HG02981 (cell line): ENCODE measurements at regions not wholly inside any gene's neighbourhood (a gene's known extent, or its start where the extent isn't known, plus 50 kb on each side); places are given as distances from the start of the nearest gene placed in this dataset.

ENCODE experiments used
- ATAC-seq: cut with Tn5 transposase; IDR thresholded peaks from one replicate; pipeline ENCODE4 v1.9.1; 2021; ENCODE audit warnings: mild to moderate bottlenecking, moderate library complexity; ENCODE audit not compliant: unreplicated experiment

DNA sequence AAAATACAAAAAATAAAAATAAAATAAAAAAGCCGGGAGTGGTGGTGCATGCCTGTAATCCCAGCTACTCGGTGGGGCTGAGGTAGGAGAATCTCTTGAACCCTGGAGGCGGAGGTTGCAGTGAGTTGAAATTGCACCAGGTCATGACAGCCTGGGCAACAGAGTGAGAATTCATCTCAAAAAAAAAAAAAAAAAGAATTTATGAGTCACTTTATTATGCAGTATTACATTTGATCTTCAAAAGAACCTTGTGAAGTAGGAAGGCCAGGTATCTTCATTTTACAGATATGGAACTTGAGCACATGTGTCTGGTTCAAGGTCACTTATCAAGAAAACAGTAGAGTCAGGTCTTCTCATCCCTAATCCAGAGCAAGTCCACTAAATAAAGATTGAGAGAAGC, 459.4 kb upstream of the HNRNPA3 start:
- ATAC-seq: no peak

DNA sequence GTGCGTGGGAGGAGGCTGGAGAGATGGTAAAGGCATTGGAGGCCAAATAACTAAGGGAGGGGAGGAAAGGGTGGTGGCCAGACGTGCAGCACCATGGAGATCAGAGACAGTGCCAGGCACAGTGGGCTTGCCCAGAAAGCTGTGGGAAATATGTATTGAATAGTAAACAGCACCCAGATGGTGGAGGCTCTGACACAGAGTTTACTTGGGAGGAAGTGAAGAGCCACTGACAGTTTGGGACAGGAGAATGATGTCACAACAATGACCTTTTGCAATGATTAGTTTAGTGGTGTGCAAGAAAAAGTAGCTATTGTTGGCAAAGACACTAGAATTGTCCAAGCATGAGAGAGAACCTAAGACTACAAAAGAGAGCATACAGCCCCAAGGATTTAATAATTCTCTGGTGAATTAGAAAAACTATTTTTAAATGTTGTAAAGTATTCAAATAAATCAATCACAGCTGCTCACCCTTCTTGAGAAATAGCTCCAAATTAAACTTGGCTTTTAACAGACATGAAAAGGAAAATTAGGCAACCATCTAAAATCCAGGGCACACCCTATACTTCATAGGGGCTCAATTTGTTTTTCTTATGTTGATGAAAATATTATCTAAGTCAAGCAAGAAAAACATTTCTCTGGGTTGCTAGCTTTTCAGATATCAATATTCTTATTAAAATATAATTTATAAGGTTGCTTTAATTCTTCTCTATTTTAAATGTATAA, 458.7 kb upstream of the HNRNPA3 start:
- ATAC-seq: no peak

DNA sequence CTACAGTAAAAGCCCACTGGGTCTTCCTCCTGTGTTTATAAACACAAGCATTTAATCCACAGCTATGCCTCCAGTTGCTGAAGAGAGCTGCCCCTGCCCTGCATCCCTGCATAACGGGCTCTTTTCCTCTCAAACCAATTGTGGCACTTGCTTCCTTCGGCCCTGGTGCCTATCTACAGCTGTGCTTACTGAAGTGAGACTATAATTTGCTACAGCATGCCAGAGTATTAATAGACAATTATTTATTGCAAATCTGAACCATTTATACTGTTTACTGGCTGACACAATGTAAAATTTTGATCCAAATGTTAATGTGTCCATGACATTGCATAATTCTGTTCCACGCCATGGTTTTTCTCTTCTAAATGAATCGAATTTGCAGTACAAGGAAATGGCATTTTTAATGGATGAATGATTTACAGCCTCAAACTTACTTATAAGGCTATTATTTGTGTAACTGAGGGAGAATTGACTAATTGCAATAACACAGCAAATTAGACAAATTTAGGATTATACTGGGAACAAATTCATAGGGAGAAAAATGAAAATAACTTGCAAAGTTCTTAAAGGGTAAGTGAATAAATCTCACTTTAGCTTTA, 457.0 kb upstream of the HNRNPA3 start:
- ATAC-seq: no peak

DNA sequence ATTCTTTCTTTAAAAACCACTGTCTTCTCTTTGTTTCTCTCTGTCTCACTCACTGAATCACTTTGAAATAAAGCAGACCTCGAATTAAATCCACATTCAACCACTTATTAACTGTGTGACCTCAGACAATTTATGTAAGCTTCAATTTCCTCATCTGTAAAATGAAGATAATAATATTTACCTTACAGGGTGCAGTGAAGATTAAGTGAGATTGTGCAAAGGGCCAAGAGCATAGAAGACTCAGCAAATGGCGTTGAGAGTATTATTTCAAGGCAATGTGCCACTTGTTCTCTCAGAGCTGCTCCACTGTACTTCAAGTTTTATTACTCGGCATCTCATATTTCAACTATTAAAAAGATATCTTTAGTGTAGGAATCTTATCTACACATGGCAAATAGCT, 454.2 kb upstream of the HNRNPA3 start:
- no peak for ATAC-seq

DNA sequence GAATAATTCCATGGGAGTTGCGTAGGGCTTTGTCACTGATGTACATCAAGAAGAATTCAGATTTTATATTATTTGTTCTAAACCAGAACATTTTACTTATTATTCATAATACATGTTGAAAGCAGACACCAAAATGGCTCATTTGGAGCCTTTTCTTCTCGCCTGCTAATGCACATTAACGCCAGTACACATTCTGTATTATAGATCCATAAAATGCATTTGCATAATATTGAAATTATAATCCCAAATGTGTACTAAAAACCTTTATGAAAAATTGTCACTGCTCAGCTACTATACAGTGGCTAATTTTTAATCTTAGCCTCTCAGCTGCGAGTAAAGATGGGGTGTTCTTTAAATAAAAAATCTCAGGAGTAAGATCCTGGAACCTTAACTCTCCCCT, 452.2 kb upstream of the HNRNPA3 start:
- ATAC-seq: no peak

DNA sequence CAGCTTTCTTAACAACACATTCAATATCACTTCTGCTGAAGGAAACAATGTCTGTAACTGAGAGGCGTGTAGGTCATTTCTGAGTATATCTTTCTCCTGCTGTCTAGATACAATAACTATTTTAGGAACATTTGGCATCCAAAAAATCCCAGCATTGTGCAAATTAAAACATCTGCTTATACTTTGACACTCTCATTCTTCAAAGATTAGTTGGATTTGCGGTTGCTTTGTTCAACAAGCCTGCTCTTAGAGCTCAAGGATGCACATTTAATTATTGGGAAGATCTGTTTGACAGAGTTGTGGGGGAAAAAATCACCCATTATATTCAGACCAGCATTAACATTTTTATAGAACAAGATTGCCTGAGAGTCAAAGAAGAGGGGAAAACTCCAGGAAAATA, 449.5 kb upstream of the HNRNPA3 start:
- no peak for ATAC-seq

DNA sequence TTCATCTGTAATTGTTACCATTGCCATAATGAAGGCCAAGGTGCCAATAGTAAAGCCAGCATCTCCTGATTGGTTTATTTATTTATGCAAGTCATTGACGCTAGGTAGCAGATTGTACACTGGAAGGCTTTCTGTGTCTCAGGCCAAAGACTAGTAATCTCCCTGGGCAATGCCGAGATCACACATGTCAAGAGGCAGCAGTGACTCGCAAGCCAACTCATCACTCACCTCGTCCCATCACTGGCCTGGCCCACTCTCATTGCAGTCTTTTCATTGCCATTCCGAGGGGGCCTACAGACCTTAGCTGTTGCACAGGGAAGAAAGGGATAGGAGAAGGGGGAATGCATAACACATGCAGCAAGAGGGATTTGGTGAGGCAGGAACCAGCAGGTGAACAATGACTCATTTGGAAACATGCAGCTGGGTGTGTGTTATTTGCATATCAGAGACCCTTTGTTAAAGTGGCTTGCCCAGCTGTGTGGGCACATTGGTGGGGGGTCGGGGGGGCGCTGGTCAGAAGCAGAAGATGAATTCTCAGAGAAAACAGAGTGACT, 448.7 kb upstream of the HNRNPA3 start:
- ATAC-seq: no peak

DNA sequence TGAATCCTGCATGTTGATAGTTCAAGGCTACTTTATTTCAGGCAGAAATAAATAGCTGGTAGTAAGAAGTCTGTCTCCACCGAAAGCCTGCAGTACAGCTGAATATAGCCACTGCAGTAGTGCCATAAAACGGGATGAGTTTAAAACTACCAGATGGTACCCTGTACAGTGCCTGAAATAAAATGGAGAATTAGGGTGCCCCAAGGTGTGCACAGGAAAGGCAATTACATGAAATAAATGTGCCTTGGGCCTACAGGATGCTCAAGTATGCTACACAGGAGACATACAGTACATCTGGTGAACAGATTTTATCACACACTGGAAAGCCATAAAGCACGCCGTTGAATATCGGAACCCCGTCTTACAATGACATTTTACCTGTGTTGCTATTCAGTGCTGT, 447.7 kb upstream of the HNRNPA3 start:
- no peak for ATAC-seq

DNA sequence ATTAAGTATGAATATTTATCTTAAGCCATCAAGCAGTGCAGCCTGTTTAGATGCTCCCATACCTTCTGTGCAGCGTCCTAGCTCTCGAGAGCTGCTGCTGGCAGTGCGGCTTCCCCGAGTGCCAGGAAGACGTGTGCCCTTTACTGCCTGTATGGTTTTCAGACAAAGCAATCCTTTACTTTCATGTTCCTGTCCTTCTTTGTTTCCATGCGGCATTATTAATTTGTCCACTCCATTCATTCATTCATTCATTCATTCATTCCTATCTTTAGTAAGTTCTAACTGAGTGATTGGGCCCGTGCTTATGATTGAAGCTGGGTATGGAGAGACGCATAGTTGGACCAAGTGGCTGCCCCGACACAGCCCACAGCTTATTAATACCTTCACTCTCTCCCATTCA, 446.6 kb upstream of the HNRNPA3 start:
- no peak for ATAC-seq

DNA sequence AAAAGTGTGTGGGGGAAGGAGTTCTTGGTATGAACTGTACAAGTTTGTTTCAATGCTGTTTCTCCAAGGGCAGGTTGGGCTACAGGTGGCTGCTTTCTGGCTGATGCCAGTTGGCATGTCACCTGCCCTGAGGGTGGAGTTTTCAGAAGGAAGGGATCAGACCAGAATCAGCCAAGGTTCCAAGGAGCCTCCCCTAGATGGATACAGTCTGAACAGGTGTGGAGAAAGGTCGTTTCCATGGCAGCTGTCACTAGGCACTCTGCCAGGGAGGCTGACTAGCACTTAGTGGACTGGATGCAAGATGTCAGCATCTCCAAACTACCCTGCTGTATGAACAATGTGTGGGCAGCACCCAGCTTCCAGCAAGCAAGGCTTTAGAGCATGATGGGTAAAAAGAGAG, 444.4 kb upstream of the HNRNPA3 start:
- no peak for ATAC-seq

DNA sequence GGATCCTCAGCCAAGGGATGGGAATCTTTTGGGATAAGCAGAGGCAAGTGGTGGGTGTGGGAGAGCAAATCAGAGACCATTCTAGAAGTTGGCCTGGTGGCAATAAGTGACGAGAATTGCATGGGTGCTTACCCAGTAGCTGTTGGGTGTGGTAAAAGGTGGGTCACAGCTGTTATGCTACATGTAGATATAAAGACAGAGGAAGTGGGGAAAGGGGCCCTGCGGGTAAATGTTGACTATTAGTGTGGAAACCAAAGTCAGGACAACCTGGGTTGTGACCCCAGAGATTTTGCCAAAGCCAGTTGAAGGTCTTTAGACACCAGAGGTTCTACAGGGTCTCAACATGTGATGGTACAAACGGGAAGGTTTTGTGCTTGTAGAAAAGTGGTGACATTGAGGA, 443.6 kb upstream of the HNRNPA3 start:
- no peak for ATAC-seq

DNA sequence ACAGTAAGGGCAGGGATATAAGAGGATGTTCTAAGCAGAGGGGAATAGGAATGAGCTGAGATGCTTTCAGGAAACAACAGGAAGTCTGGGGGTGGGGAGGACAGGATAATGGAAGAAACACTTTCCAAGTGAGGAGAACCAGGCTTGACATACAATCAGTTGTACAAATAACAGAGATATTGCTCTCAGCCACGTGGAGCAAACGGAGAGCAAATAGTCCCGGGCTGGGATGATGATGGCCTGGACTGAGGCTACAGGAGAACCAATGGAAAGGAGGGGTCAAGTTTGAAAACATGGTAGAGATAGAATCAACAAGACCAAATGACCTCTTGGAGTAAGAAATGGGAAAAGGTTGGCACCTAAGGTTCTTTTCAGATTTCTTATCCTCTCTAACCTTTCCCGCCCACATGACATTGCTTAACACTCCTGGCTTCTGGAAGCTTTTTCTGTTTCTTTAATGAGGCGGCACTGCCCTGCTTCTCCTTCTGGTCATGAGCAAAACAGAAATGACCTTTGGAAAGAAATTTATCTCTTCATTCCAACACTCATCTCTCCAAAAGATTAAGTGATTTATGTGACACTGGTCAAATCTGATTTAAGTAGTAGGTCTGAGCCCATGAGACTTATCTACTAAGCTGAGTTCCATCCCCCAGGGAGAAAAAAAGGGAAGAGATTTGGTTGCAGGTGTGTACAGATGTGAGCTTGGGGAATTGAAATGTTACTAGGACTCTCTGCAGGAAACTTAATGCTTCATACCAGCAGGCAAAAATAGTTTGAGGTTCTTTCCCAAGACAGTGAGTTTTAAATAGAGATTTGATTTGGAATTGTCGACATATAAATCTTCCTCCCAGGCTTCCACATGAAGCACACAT, 442.9 kb upstream of the HNRNPA3 start:
- no peak for ATAC-seq

DNA sequence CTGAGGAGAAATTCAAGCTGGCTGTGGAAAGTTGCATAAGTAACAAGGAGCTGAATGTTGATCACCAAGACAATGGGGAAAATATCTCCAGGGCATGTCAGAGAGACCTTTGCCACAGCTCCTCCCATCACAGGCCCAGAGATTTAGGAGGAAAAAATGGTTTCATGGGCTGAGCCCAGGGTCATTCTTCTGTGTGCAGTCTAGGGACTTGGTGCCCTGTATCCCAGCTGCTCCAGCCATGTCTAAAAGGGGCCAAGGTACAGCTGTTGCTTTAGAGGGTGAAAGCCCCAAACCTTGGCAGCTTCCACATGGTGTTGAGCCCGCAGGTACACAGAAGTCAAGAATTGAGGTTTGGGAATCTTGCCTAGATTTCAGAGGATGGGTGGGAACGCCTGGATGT, 439.8 kb upstream of the HNRNPA3 start:
- ATAC-seq: no peak

DNA sequence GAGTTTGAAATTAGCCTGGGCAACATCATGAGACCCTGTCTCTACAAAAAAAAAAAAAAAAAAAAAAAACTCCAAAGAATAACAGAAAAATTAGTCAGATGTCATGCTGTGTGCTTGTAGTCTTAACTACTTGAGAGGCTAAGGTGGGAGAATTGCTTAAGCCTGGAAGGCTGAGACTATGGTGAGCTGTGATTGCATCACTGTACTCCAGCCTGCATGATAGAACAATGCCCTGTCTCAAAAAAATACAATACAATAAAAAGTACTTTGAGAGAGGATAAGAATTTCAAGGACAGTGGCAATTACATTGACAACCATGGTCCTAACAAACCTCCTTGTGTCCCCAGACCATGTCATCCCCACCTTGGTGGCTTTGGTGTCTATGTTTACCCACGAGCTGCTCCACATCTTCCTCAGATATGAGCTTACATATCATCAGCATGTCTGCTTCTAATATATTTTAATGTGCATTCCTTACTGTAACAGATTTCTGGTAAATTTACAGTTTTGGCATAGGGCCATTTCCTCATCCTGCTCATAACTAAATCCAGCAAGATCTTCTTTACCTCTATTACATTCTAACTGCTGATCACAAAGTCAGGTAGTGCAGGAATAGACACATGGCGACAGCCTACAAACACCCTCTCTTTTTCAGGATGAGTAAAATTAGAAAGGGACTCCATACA, 437.7 kb upstream of the HNRNPA3 start:
- no peak for ATAC-seq

DNA sequence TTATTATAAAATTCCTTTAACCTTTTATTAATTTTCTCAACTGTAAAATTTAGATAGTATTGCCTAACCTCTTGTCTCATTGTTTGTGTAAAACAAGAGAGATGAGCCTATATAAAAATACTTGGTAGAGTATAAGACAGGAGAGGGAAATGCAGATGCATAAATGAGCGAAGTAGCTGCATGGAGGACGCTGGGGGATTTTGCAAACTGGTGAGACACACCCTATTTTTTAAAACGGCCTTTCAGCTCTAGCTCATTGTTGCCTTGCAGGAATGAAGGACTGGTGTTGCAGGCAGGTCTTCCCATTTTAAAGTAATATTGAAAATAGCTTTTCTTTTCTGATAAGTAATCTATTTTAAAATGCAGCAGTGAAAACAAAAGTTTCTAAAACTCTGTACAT, 435.3 kb upstream of the HNRNPA3 start:
- ATAC-seq: no peak

DNA sequence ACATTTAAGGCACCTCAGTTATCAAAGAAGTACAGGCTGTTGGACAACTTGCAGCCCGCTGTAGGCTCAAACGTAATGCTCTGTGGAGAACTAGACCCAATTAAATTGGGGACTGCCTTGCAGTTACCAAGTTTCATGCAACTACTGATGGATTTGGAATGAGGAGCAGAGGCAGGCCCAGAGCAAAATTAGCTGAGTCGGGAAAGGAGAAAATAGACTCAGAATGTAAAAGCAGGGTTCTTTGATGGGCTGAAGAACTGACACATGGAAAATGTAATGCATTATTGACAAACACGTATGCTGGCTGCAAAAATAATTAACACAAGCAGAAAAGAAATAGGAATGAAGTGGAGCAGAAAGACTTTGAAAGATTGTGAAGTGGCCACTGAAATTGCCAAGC, 432.7 kb upstream of the HNRNPA3 start:
- ATAC-seq: no peak

DNA sequence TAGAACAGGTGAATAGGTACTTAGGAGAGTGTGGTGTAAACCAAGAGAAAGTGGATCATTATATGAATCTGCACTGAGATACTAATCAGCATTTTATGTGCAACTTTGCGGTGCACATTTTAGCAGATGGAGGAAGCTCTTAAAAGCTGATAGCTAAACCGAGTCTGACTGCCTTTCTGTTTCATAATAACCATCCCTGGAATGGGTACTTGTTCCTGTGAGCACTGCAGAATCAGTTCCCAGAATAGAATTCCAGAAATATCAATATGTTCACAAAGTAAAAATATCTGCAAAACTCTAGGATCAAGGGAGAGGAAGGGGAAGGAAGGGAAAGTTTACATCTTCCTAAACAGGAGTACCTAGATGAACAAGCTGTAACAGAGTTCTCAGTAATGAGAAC, 432.2 kb upstream of the HNRNPA3 start:
- no peak for ATAC-seq

DNA sequence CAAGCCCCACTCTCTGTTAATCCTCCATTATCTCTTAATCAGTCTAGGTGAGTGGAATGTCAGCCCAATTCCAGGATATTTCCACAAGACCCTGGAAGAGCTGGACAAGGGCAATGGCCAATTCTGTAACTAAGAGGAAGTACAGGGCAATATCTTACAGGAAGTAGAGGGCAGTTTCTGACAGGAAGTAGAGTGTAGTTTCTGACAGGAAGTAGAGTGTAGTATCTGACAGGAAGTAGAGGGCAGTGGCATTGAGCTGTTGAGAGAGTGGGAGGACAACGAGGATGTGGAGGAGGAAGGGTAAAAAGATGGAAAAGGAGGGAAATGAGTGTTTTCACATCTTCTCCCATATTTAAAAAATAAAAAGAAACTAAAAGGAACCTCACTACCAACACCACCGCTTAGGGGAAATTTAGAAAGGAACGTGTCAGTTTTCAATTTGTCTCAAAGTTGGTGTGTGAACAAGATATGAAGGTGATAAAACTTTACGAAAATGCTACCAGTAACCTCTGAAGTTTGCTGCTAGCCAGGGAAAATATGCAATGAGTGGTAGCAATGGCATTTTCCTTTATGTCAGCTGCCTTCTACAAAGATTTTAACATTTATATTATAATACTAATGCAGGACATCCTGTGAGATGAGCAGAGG, 430.9 kb upstream of the HNRNPA3 start:
- ATAC-seq: no peak

DNA sequence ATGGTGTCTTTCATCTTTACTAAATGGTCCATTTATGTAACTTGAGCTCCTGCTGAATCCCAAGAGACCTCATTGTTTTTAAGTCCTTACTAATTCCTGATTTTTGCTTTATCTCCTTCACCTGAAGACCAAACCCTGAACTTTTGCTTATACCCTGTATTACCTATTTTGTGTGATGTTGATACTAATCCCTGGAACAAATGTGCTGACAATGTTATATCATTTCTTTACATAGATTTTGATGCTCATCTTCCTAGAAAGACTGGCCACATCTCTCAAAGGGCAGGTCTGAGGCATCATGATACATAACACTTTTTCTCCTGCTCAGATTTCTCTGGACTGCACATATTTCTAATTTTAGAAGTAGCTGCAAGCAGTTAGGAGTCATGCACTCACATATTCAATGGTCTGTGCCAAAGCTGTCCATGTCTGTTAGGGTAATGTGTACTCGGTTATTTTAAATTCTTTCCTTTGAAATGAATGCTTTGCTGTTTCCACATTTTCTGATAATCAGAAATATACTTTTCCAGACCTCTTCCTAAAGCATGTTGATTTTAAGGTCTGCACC, 427.9 kb upstream of the HNRNPA3 start:
- no peak for ATAC-seq

DNA sequence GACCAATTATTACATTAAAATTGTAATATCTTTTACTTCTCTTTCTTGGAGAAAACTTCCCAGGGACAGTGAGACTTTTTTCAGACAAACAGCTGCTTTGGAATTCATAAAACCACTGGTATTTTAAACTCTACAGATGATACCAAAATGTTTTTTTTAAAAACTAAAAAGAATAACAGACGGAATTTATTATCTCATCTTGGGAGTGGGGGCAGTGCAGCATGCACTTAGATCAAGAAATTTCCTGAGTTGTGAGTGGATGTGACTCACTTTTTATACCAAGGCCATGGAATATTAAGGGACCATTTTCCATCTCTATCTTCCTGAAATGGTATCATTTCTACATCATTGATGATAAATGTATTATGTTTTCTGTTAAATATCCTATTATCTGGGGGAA, 422.8 kb upstream of the HNRNPA3 start:
- no peak for ATAC-seq
